BJ (cell line): ENCODE measurements at regions not wholly inside any gene's neighbourhood (a gene's known extent, or its start where the extent isn't known, plus 50 kb on each side); places are given as distances from the start of the nearest gene placed in this dataset.

Source experiments
- CTCF ChIA-PET: fragments of 350-600 bp; formaldehyde crosslinking; extraction: SDS; loops from one replicate; lab custom pipeline; 2021; ENCODE audit warnings: antibody characterized with exemption, inconsistent platforms; lab: Yijun Ruan, JAX
- POLR2A ChIA-PET: fragments of 300-600 bp; sonication (Branson Sonifier 250); formaldehyde crosslinking; extraction: SDS; loops from one replicate; lab custom pipeline; 2021; ENCODE audit warnings: antibody characterized with exemption; lab: Charles Lee
- DNase-seq: peaks from one replicate; pipeline ENCODE4 v3.0.0-alpha.2; 2011; ENCODE audit warnings: low read depth
- H3K27me3 ChIP-seq: 2 replicates; pipeline ENCODE4 v1.6.0; 2011; ENCODE audit warnings: low read length; ENCODE audit not compliant: control insufficient read depth, insufficient read depth
- H3K36me3 ChIP-seq: 2 replicates; pipeline ENCODE4 v1.5.1; 2011; ENCODE audit warnings: low read length; ENCODE audit not compliant: control insufficient read depth, insufficient read depth
- H3K4me3 ChIP-seq: 2 replicates; pipeline ENCODE4 v1.5.1; 2011; ENCODE audit warnings: low read depth, mild to moderate bottlenecking, control low read depth, low read length
- TF ChIP-seq, protein P1 (sequence below): IDR thresholded peaks from 2 replicates; pipeline ENCODE4 v1.5.1; 2011; ENCODE audit warnings: low read depth, mild to moderate bottlenecking, control low read depth, inconsistent platforms, low read length, moderate library complexity; ENCODE audit not compliant: insufficient read depth

DNA sequence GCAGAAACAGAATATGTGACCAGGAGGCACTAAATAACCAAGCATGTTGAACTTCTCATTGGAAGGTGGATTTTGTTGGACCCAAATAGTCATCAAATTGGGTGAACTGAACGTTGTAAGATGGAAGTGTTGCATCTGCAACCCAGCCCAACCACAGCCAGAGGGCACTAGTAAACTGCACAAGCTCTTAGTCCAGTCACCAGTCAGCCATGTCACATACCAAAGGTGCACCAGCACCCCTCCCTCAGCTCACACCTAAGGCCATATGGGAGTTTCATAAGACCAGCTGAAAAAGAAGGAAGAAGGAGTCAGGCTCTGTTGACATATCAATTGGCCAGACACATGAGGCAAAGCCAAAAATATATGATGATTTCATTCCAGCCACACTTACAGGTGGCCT lies 481.7 kb upstream of the NR5A2 start:
- POLR2A ChIA-PET = no interaction called here
- CTCF ChIA-PET = interaction anchor here (0.5 to 0.7 kb wide), 2 partner anchors 15 to 26 kb away, joined by 3 to 4 read pairs; no protein-coding TSS in a partner anchor
- H3K27me3 ChIP-seq = no peaks in the 10 kb centered on the region

DNA sequence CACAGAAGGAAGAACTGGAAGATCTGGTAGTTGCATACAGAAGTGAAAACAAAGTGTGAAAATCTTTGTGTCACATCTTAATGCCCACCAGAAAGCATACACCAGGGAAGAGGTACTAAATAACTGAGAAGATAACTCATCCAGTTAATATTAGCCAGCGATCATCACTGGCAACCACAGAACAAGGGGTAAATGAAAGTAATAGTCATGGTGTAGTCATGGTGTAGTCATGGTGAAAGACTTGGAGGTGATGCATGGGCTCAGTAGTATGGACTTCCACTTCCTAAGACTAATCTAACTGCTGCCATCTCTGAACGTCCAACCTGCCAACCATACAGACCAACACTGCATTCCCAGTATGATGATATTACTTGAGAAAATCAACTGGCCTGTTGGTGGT lies 481.2 kb upstream of the NR5A2 start:
- CTCF ChIA-PET = interaction anchor here (0.5 kb wide), 1 partner anchor 26 kb away, joined by 4 read pairs; no protein-coding TSS in a partner anchor
- Histone ChIP-seq H3K4me3 (no peak overlapping the region), H3K27me3 (no peaks in the 10 kb centered on the region), H3K36me3 (no peaks in the 10 kb centered on the region)
- DNase-seq = no peak
- TF ChIP-seq, protein P1, sequence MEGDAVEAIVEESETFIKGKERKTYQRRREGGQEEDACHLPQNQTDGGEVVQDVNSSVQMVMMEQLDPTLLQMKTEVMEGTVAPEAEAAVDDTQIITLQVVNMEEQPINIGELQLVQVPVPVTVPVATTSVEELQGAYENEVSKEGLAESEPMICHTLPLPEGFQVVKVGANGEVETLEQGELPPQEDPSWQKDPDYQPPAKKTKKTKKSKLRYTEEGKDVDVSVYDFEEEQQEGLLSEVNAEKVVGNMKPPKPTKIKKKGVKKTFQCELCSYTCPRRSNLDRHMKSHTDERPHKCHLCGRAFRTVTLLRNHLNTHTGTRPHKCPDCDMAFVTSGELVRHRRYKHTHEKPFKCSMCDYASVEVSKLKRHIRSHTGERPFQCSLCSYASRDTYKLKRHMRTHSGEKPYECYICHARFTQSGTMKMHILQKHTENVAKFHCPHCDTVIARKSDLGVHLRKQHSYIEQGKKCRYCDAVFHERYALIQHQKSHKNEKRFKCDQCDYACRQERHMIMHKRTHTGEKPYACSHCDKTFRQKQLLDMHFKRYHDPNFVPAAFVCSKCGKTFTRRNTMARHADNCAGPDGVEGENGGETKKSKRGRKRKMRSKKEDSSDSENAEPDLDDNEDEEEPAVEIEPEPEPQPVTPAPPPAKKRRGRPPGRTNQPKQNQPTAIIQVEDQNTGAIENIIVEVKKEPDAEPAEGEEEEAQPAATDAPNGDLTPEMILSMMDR = no peak
- POLR2A ChIA-PET = no interaction called here

More for the DNA sequence above, 481.7 kb upstream of the NR5A2 start:
- Histone ChIP-seq H3K4me3 (no peak overlapping the region), H3K36me3 (no peaks in the 10 kb centered on the region)
- no peak for DNase-seq
- TF ChIP-seq, protein P1 = no peak; the same call in 1 of the 2 replicates

DNA sequence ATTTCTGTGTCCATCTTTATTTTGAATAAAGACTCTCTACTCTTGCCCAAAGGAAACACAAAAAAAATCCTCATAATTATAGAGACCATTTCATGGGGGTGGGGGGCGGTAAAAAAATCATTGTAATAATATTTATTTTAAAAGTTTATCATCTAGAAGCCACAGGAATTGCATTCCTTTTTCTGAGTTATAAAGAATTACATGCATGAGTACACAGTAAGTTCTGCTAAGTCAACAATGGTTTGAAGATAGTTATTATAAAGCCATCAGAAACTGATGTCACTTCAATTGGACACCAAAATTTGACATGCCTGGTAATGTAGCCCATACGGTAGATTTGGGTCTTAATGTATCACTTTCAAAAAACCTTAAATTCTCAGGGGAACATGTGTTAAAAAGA lies 478.1 kb upstream of the NR5A2 start:
- TF ChIP-seq, protein P1 = no peak
- Histone ChIP-seq H3K4me3 (no peak overlapping the region), H3K27me3 (no peaks in the 10 kb centered on the region), H3K36me3 (no peaks in the 10 kb centered on the region)
- CTCF ChIA-PET = interaction anchor here (1.3 to 1.9 kb wide), 2 partner anchors 19 to 793 kb away, joined by 3 to 5 read pairs; no protein-coding TSS in a partner anchor
- POLR2A ChIA-PET = no interaction called here
- DNase-seq = no peak

DNA sequence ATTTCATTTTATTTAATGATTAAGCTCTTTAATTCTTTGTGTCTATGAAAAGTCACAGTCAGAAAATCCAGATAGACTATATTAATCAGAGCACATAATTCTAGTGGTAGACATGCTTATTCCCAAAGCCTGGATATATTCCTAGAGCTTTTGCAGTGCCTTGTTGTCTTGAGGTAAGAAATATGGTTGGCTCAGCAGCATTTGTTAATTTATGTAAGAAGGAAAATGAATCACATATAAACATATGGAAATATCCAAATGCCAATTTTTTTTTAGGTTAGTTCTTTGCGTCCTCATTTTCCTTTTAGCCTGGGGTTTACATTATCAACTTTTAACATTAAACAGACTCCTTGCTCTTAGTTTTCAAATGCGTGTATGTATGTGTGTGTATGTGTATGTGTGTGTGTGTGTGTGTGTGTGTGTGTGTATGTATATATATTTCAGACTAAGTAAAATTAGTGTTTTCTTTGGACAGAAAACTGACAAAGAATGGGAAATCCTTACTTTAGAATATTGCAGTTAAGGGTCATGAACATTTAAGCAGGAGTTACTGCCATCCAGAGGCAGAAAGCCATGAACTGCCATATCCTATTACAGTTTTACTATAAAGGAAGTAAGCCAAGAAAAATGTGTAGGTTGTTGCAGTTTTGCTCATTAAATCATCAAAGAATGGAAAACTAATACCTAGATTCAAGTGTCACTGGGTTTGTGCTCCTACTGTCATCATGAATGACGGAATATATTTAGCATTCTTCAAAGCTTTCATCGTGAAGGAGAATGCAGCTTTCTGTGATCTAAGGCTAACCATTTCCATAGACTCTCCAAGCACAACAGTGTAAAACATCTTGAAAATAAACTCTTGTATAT lies 477.1 kb upstream of the NR5A2 start:
- Histone ChIP-seq H3K4me3 (no peak overlapping the region), H3K27me3 (no peaks in the 10 kb centered on the region), H3K36me3 (no peaks in the 10 kb centered on the region)
- ChIA-PET POLR2A (no interaction called here), CTCF (interaction anchor here (1.2 to 1.9 kb wide), 5 partner anchors 75 to 794 kb away, joined by 3 to 5 read pairs (median 3); no protein-coding TSS in a partner anchor)
- DNase-seq = no peak
- TF ChIP-seq, protein P1 = 0 out of 2 replicates have a peak, but pooled peaks have one; percentile 14

DNA sequence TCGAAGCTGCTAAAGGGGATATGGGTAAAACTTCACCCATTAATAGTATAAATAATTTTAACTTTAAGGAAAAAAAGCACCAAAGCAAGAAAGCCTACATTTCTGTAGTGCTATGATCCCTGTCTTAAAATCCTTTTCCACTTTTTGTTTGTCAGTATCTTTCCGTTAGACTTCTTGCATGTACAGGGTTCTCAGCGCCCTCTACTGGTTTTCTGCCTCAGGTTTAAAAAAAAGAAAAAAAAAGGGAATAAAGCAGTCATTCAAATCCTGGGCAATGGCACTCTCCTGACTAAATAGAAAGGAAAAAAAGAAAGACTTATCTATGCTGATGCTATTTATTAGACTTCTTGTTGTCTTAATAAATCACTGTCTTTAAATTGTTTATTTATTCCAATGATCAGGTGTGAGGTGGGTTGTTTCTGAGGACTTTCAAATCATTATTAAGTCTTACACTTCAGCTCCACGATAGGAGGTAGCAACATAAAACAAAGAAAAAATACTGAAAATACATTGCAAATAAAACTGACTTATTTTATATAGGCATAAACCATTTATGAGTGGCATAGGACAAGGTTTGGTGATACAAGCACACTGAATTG lies 475.4 kb upstream of the NR5A2 start:
- no peaks in the 10 kb centered on the region for H3K36me3 ChIP-seq
- H3K4me3 ChIP-seq = no peak overlapping the region
- POLR2A ChIA-PET = no interaction called here
- TF ChIP-seq, protein P1 = peak; percentile 83
- H3K27me3 ChIP-seq = no peaks in the 10 kb centered on the region
- peak; percentile 17 for DNase-seq
- CTCF ChIA-PET = interaction anchor here (0.5 to 1.6 kb wide), 10 partner anchors 12 to 1969 kb away, joined by 3 to 4 read pairs (median 3); no protein-coding TSS in a partner anchor
